Panc1 (cell line): ENCODE measurements at regions not wholly inside any gene's neighbourhood (a gene's known extent, or its start where the extent isn't known, plus 50 kb on each side); places are given as distances from the start of the nearest gene placed in this dataset.

Experiments used
- ATAC-seq: fragments of 200-7000 bp; cut with Tn5 transposase; 2 replicates; pipeline ENCODE4 v1.9.1; 2020; ENCODE audit warnings: mild to moderate bottlenecking, moderate library complexity
- BruUV-seq: library from RNA; stranded (reverse); fragments of 400-500 nt; replicated peaks from 2 replicates; lab custom pipeline; 2021; lab: Mats Ljungman, UMichigan
- CTCF ChIA-PET: fragments of 300-600 bp; sonication (Branson Sonifier 250); formaldehyde crosslinking; loops from one replicate; lab custom pipeline; 2022; ENCODE audit warnings: antibody characterized with exemption; lab: Charles Lee
- POLR2A ChIA-PET: fragments of 300-600 bp; sonication (Branson Sonifier 250); formaldehyde crosslinking; loops from one replicate; lab custom pipeline; 2022; ENCODE audit warnings: antibody characterized with exemption; lab: Charles Lee
- DNase-seq: peaks from one replicate; pipeline ENCODE4 v3.0.0-alpha.2; 2010; ENCODE audit warnings: low read depth, low spot score
- H3K27ac ChIP-seq: 2 replicates; pipeline ENCODE4 v1.5.1; 2011; ENCODE audit warnings: mild to moderate bottlenecking, low read length, inconsistent platforms
- H3K27me3 ChIP-seq: fragments of 200-500 bp; sonication (Bioruptor generic); 2 replicates; pipeline ENCODE4 v1.6.0; 2014; ENCODE audit warnings: low read length, inconsistent platforms; ENCODE audit not compliant: control insufficient read depth, insufficient read depth
- H3K36me3 ChIP-seq: fragments of 200-500 bp; sonication (Bioruptor generic); 2 replicates; pipeline ENCODE4 v1.5.1; 2014; ENCODE audit warnings: inconsistent platforms, mild to moderate bottlenecking, low read length, moderate library complexity; ENCODE audit not compliant: control insufficient read depth, insufficient read depth
- H3K4me1 ChIP-seq: 2 replicates; pipeline ENCODE4 v1.5.1; 2011; ENCODE audit warnings: inconsistent platforms, mild to moderate bottlenecking, low read length, moderate library complexity; ENCODE audit not compliant: control insufficient read depth, insufficient read depth
- H3K4me3 ChIP-seq, 2 experiments: 2 replicates each; pipeline ENCODE4 v1.5.1; 2011 to 2012; ENCODE audit warnings: low read depth in 2 of 2, low read length in 2 of 2, mild to moderate bottlenecking in 2 of 2, inconsistent platforms in 1 of 2, moderate library complexity in 1 of 2
- H3K9me3 ChIP-seq: fragments of 200-500 bp; sonication (Bioruptor generic); 2 replicates; pipeline ENCODE4 v1.5.1; 2014; ENCODE audit warnings: low read depth, mild to moderate bottlenecking, inconsistent platforms, low read length, moderate library complexity; ENCODE audit not compliant: control insufficient read depth, insufficient read depth
- CTCF ChIP-seq: fragments of 450-650 bp; IDR thresholded peaks from 2 replicates; pipeline ENCODE4 v1.5.1; 2017; ENCODE audit warnings: mild to moderate bottlenecking
- POLR2AphosphoS5 ChIP-seq: IDR thresholded peaks from 2 replicates; pipeline ENCODE4 v1.6.1; 2012; ENCODE audit warnings: mild to moderate bottlenecking, low read depth, low read length, moderate library complexity
- REST ChIP-seq, 2 experiments: IDR thresholded peaks; 2 replicates each; pipeline ENCODE4 v1.6.1; 2011 to 2012; ENCODE audit warnings: low read depth in 2 of 2, control low read depth in 1 of 2, low read length in 1 of 2, mild to moderate bottlenecking in 1 of 2, moderate library complexity in 1 of 2; ENCODE audit not compliant: insufficient read depth in 1 of 2
- SIN3A ChIP-seq: IDR thresholded peaks from 2 replicates; pipeline ENCODE4 v1.6.1; 2012; ENCODE audit warnings: low read depth, mild to moderate bottlenecking, low read length, moderate library complexity, borderline replicate concordance; ENCODE audit not compliant: insufficient read depth
- TCF7L2 ChIP-seq: IDR thresholded peaks from 2 replicates; pipeline ENCODE4 v1.6.1; 2011; ENCODE audit warnings: mild to moderate bottlenecking, low read depth, low read length, inconsistent platforms
- in situ Hi-C: cut with HindIII; loops from 2 replicates; pipeline ENCODE4 v1.10.0; 2016; ENCODE audit warnings: low sequenced_read_pairs, low pct_unique_long_range_greater_than_20kb
- intact Hi-C: fragments of 100-400 bp; cut with micrococcal nuclease; formaldehyde crosslinking; loops from one replicate; pipeline ENCODE4 v1.10.0; 2022; ENCODE audit not compliant: unreplicated experiment

- ChIA-PET CTCF (no interaction called here), POLR2A (no interaction called here)
- intact Hi-C loops (no loop called here), in situ Hi-C loops (no loop called here)
- Histone ChIP-seq H3K4me1 (no peaks in the 10 kb centered on the region; the same call in 1 of the 2 replicates), H3K36me3 (no peaks in the 10 kb centered on the region), H3K27me3 (no peaks in the 10 kb centered on the region), H3K27ac (no peak overlapping the region), H3K9me3 (no peaks in the 10 kb centered on the region), H3K4me3 (no peak overlapping the region)
- TF ChIP-seq REST (IDR thresholded peaks at IDR 0.05; ENCODE audit: insufficient read depth in 1 of 2, low read depth in 2 of 2, low read length in 1 of 2) (no peak), SIN3A (no peak), POLR2AphosphoS5 (no peak), CTCF (no peak), TCF7L2 (no peak)
- DNase-seq, result no peak
- ATAC-seq, result no peak
- BruUV-seq, result no TSS peak
These were observed 117.5 kb upstream of the COL21A1 start for GRCh38 chr6:56364827-56365339.

GRCh38 chr6:56364431-56364826 is 117.0 kb upstream of the COL21A1 start:
- H3K27ac ChIP-seq, result no peak overlapping the region
- ATAC-seq, result no peak
- no peaks in the 10 kb centered on the region for H3K27me3 ChIP-seq
- no TSS peak for BruUV-seq
- no peaks in the 10 kb centered on the region for H3K36me3 ChIP-seq
- DNase-seq, result no peak
- TF ChIP-seq REST (IDR thresholded peaks at IDR 0.05; ENCODE audit: insufficient read depth in 1 of 2, low read depth in 2 of 2, low read length in 1 of 2) (no peak), SIN3A (no peak), CTCF (no peak), POLR2AphosphoS5 (no peak), TCF7L2 (no peak)
- H3K9me3 ChIP-seq, result no peaks in the 10 kb centered on the region
- H3K4me3 ChIP-seq, result no peak overlapping the region
- intact Hi-C loops, result no loop called here
- POLR2A ChIA-PET, result interaction anchor here (0.5 kb wide), 1 partner anchor 15 kb away, joined by 6 read pairs; no protein-coding TSS in a partner anchor
- CTCF ChIA-PET, result no interaction called here
- in situ Hi-C loops, result no loop called here
- no peaks in the 10 kb centered on the region for H3K4me1 ChIP-seq
